ENCODE measurements at regions not wholly inside any gene's neighbourhood (a gene's known extent, or its start where the extent isn't known, plus 50 kb on each side); places are given as distances from the start of the nearest gene placed in this dataset.
A peak's percentile ranks its signal among the peaks of the same experiment; 100 is the strongest.
"Not testable (repeated sequence)": the region's sequence is repeated elsewhere in the genome, so short reads cannot be mapped to it uniquely, and the experiment has no call there.

- peak; percentile 42 for DNase-seq (ENCODE audit: low read depth)
Observed at GRCh38 chr7:46934198-46934825, 647.6 kb downstream of the TNS3 start.

GRCh38 chr7:46933596-46933995 lies 648.3 kb downstream of the TNS3 start:
- peak; percentile 84 for DNase-seq (ENCODE audit: low read depth)

- DNase-seq (ENCODE audit: low read depth), result peak; percentile 98
Observed at GRCh38 chr7:46932676-46933424, 649.1 kb downstream of the TNS3 start.

GRCh38 chr7:46932306-46932675 lies 649.6 kb downstream of the TNS3 start:
- DNase-seq (ENCODE audit: low read depth), result no peak

- peak; percentile 84 for DNase-seq (ENCODE audit: low read depth)
Observed at GRCh38 chr7:46930366-46930765, 651.5 kb downstream of the TNS3 start.

- no peak for DNase-seq (ENCODE audit: low read depth)
Observed at GRCh38 chr7:46929359-46929758, 652.6 kb downstream of the TNS3 start.

- DNase-seq (ENCODE audit: low read depth), result no peak
Observed at GRCh38 chr7:46928719-46929118, 653.2 kb downstream of the TNS3 start.

- DNase-seq (ENCODE audit: low read depth), result no peak
Observed at GRCh38 chr7:46927131-46927810, 654.6 kb downstream of the TNS3 start.

GRCh38 chr7:46916581-46916980 lies 665.3 kb downstream of the TNS3 start:
- no peak for DNase-seq (ENCODE audit: low read depth)

GRCh38 chr7:46912692-46913091 lies 669.2 kb downstream of the TNS3 start:
- no peak for DNase-seq (ENCODE audit: low read depth)

- DNase-seq (ENCODE audit: low read depth), result peak; percentile 87
Observed at GRCh38 chr7:46909601-46910051, 672.3 kb downstream of the TNS3 start.

- peak; percentile 80 for DNase-seq (ENCODE audit: low read depth)
Observed at GRCh38 chr7:46908770-46909169, 673.1 kb downstream of the TNS3 start.

GRCh38 chr7:46904523-46904922 lies 677.4 kb downstream of the TNS3 start:
- DNase-seq (ENCODE audit: low read depth), result not testable (repeated sequence)

- DNase-seq (ENCODE audit: low read depth), result no peak
Observed at GRCh38 chr7:46902463-46902862, 679.4 kb downstream of the TNS3 start.

GRCh38 chr7:46900312-46901263 lies 681.3 kb downstream of the TNS3 start:
- DNase-seq (ENCODE audit: low read depth), result no peak

- no peak for DNase-seq (ENCODE audit: low read depth)
Observed at GRCh38 chr7:46897381-46897780, 684.5 kb downstream of the TNS3 start.

GRCh38 chr7:46886669-46887374 lies 695.1 kb downstream of the TNS3 start:
- no peak for DNase-seq (ENCODE audit: low read depth)

GRCh38 chr7:46885167-46885566 lies 696.7 kb downstream of the TNS3 start:
- DNase-seq (ENCODE audit: low read depth), result no peak

- DNase-seq (ENCODE audit: low read depth), result no peak
Observed at GRCh38 chr7:46881507-46882127, 700.3 kb downstream of the TNS3 start.

- DNase-seq (ENCODE audit: low read depth), result no peak
Observed at GRCh38 chr7:46880508-46881196, 701.3 kb downstream of the TNS3 start.
